GM18507 (cell line): ENCODE measurements at regions not wholly inside any gene's neighbourhood (a gene's known extent, or its start where the extent isn't known, plus 50 kb on each side); places are given as distances from the start of the nearest gene placed in this dataset.
"Not testable (repeated sequence)": the region's sequence is repeated elsewhere in the genome, so short reads cannot be mapped to it uniquely, and the experiment has no call there.

Source experiments
- DNase-seq: peaks from one replicate; pipeline ENCODE4 v3.0.0; 2011; ENCODE audit warnings: low read depth; ENCODE audit not compliant: insufficient read length; ENCODE audit errors: extremely low spot score
- FAIRE-seq: peaks from 2 replicates; lab custom pipeline; 2011; peaks lifted over from hg19 to GRCh38; lab: Jason Lieb, UNC

DNA sequence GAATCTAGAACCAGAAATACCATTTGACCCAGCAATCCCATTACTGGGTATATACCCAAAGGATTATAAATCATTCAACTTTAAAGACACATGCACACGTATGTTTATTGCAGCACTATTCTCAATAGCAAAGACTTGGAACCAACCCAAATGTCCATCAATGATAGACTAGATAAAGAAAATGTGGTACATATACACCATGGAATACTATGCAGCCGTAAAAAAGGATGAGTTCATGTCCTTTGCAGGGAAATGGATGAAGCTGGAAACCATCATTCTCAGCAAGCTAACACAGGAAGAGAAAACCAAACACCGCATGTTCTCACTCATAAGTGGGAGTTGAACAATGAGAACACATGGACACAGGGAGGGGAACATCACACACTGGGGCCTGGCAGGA lies 154.0 kb upstream of the PTGFR start:
- DNase-seq, FAIRE-seq: not testable (repeated sequence)

DNA sequence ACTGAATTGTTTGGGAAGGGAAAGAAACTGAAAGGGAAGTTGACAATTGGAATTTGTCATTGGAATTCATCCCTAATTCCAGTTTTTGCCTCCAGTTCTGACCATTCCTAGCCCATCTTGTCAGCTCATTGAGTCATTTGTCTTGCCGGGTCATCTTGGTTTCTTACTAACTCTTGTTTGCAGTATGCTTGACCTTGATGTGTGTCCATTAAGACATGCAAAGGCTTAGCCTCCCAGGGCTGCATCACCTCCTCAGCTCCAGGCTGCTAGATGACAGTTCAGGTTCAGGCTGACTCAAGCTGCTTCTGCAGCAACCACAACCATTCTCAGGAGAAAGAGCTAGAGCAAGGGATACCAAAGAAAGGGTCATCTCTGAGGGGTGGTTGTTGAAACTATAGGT lies 151.3 kb upstream of the PTGFR start:
- DNase-seq (no peak), FAIRE-seq (no peak)

DNA sequence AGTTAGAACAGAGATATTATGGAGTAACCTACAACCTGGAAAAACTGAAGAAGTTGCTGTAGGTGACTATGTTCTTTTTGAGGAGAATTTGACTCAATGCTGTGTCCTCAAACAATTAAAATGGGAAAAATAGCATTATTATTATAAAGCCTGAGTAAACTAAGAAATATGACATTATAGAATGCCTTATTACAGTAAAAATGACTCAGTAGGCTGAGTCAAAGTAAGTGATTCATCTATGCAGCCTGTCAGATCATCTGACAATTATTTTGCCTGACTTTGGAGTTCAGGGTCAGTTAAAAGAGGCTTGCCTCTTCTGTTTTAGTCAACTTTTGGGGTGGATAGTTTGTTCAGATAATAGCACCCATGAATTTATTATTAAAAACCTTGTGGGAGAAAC lies 150.8 kb upstream of the PTGFR start:
- FAIRE-seq (no peak), DNase-seq (no peak)

DNA sequence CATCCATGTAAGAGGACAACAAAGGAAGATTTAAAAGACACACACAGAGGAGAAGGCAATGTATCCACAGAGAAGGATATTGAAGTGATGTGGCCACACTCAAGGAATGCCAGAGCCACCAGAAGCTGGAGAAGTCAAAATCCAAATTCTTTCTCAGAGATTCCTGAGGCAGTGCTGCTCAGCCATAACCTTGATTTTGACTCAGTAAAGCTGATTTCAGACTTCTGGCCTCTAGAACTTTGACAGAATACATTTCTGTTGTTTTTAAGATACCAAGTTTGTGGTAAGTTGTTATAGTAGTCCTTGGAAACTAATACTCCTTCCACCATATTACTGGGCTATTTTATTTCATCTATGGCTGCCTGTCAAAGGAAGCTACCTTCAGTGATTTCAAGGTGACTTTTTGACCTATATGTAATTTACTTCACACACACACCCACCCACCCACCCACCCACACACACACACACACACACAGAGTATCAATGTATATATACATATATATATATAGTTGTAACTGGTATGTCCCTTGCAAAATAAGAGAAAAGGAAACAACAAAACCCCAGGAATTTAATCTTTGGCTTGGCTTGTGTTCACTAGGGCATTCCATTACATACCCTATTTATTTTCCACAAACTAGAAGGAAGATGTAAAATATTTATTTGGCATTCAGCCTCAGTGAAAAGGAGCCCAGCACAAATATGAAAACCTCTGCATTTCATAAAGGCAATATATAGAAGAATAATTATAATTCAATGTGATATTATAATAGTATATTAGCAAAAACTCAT lies 142.1 kb upstream of the PTGFR start:
- DNase-seq (no peak), FAIRE-seq (no peak)

DNA sequence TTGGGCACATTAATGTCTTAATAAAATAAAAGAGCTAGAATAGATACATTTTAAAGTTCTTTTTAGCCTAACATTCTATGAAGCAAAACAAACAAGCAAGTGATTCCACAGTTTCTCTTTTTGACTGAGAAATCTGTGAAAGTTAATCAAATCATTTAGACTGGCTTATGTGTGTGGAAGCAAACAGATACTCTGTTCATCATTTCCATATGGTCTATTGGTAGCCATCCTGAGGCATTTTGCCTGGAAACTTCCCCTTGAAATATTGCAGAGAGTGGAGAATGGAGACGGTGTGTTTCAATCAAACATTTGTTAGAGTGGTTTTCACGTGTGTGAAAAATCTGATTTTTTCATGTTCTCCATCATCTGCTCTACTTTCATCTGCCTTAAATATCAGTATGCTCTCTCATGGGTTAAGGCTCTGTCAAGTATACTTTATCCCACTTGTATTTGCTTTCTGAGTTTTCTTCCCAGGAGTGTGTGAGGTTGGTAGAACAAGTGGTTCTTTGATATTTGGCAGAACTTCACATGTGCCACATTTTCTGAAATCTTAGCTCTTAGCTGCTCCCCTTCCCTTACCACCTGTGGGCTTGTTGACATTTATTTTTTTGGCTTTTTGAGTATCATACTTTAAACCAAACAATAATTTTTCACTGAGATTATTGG lies 139.1 kb upstream of the PTGFR start:
- FAIRE-seq = no peak

DNA sequence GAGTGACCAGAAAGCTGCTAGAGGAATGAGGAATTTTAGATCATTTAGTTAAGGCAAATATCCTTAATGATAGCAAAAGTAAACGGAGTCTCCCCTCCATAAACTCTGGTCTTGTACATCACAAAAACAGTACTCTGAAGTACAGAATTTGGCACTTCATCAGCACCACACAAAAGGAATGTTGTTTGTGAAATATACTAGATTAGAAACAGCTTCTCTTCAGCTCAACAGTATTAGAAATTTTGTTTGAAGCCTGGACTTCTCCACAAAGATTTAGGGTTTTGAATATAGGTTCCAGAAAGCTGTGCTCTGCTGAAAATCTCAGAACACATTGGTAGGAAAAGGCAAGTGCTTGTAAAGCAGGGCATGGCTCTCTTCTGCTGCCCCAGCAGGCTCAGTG lies 135.1 kb upstream of the PTGFR start:
- DNase-seq (no peak), FAIRE-seq (no peak)

More for the DNA sequence above, 139.1 kb upstream of the PTGFR start:
- DNase-seq = no peak

DNA sequence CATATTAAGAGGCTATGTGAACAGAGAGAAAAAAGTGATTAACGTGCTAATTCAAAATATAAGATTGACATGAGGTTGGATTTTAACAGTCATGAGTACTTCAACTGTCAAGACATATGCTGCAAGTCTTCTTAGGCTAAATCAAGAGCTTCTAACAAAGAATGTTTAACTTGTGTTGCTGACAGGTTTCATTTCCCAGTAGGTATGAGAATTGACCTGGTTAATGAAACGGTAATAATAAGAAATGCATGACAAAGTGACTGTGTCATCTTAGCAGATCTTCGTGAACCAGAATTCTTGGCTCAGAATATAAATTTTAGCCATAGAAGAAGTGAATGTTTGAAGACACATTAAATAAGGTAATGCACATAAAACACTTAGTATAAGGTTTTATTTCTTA lies 132.6 kb upstream of the PTGFR start:
- FAIRE-seq (no peak), DNase-seq (no peak)

DNA sequence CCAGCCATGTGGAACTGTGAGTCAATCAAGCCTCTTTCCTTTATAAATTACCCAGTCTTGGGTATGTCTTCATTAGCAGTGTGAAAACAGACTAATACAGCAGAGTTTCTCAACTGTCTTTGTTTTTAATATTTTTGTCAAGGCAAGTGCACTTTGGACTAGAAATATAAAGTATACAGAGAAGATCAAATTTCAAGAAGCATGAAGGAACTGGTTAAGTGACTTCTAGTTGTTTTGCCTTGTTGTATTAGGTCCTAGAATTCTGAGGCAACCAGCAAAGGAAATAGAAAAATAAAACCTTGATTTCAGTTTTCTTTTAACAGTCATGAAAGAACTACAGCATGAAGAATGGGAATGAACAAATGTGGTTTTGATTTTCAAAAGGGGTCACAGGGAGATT lies 131.1 kb upstream of the PTGFR start:
- no peak for DNase-seq
- FAIRE-seq = no peak

DNA sequence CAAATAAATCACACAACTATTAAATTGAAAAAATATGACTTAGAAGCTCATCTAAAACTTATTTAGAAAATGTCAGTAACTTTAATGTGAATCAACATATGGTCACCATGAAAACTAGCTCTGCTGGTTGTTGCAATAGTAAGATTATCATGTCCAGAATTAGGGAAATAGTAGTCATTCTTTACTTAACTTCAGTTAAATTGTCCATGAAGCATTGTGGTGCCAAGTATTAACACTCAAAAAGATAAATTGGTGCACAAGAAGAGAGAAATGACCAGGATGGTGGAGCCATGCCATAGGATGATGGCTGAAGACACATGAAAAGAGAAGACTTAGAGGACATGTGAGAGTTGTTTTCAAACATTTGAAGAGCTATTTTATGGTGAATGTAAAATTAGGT lies 130.2 kb upstream of the PTGFR start:
- FAIRE-seq (no peak), DNase-seq (no peak)

DNA sequence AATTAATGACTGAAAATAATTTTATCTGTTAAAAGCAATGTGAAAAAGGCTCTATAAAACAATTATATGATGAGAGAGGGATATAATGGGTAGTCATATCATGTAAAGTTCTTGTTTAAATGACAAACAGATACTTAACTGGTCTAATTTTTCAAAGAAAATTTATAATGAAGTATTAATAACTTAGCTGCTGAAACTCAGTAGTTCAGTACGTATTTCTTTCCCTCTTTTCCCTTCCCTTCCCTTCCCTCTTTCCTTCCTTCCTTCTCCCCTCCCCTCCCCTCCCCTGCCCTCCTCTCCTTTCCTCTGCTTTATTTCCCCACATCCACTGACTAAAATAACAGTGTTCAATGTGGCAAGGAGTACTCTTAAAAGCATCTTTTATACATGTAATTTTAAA lies 123.1 kb upstream of the PTGFR start:
- no peak for FAIRE-seq
- DNase-seq = no peak

DNA sequence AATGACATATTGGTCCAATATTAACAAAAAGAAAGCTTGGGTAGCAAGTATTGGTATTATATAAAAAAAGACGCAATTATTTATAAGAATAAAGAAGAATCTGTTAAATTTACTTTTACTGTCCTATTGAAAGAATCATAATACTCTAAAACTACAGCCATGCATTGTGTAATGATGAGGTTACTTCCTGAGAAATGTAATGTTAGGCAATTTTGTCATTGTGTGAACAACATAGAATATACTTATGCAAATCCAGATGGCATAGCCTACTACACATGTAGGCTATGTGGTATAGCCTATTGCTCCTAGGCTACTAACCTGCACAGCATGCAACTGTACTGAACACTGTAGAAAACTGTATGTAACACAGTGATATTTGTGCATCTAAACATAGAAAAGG lies 121.2 kb upstream of the PTGFR start:
- FAIRE-seq (no peak), DNase-seq (no peak)

DNA sequence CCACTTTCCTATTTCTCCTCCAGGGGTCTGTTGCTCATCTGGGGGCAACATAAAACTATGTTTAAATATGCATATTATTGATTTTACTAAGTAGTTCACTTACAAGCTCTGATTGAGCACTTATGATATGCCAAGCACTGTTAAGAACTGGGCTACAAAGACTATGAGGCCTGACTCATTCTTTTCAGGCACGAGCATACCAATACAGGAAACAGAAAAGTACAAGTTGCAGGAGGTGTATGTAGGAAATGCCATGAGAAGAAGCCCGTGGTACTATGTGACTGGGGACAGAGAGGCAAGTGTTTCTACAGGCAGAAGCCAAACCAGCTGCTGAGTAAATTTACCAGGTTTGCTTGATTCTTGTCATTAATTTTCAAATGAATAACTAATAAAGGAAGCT lies 120.4 kb upstream of the PTGFR start:
- FAIRE-seq = peak; percentile 54
- DNase-seq = no peak

DNA sequence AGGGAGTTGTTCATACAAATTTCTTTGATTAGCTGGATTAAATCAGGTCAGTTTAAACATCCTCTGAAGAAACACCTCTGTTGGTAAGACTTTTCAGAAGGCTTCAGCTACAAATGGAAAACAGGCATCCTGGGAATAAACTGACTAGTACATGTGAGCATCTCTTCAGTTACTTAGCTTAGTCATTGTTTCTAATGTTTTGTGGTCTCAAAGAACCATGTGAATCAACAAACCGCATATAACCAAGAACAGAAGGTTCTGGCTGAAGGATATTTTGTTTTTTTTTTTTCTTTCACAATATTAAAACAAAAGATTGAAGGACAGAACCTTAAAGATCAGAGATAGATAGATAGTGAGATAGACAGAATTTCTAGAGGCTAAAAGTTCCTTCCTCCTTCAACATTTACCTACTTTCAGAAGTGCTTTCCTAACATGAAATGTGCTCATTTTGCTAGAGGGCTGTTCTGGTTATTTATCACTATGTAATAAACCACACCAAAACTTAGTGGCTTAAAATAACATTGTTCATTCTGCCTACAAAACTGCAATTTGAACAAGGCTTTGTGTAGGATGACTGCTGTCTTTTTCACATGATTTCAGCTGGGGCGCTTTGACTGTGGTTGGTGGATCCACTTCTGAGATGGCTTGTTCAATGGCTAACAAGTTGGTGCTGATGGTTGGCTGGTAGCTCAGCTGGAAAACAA lies 119.8 kb upstream of the PTGFR start:
- FAIRE-seq = peak; percentile 67
- DNase-seq = no peak

DNA sequence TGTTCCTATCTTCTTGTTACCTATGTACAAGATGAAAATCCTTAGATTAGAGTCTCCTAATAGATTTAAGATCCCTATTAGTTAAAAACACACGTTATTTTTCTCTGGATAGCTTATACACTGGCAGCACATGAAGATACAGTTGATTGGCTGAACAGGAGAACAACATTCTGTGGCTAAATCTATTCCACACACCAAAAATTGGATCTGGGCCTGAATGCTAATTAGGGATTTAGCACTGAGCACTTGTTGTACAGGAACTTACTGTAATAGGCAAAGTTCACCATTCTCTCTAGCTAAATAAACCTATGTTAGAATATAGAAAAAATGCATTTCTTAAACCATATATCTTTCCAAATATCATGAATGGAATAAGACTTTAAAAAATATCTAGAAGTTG lies 117.1 kb upstream of the PTGFR start:
- no peak for FAIRE-seq
- DNase-seq = no peak

DNA sequence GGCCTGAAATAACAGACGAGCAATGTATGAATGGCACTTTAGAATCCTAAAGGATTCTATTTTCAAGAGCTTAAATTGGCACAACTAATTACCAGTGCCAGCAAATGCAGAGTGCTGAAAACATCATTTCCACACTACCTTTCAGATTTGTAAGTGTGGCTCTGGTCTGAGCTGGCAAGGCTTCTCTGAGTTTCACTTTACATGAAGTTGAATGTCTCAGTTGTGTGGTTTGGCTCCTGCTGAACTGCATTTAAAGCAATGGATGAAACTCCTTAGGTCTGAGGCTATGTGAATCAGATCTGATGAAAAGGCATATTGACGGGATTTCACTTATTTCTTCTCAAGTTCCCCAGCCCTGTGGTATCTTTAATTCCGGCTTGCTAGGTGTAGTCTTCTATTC lies 114.8 kb upstream of the PTGFR start:
- DNase-seq (no peak), FAIRE-seq (peak; percentile 39)

DNA sequence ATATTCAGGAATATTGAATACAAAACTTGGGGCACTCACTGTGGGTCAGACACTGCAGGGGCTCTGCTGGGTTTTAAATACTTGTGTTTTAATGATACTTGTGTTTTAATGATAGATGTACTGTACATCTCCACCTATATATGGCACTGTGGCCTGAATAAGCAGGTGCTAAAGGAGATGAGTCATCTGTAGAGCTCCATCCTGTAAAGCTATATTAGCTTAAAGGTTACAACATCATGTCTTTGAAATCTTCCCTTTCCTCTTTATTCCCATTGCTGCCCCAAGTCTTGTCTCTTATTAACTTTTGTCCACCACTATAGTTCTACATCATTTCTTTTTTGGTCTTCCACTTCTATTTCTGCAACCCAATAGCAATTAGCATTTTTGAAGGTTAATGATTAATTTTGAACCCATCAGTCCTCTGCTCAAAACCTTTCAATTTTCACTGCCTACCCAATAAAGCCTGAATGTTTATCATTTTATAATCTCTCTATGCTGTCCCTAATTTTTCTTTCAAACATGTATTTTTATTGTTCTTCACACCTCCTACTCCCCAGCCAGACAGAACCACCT lies 113.3 kb upstream of the PTGFR start:
- FAIRE-seq = peak; percentile 63

DNA sequence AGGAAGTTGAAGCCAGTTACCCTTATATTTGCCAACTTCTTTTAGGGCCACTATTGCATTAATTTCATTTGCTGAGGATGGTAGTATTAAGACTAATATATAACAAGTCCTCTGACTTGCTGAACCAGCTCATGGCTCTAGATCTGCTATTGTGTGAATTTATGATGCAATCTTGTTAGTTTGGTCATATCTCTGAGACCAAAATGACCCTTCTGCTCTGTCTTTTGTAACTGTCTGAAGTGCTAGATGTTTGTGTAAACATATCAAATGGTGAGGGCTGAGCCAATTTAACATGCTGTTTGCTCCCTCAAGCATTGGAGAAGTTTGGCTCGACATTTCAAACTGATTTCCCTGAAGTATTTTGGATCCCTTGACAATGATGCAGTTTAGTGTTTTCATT lies 106.9 kb upstream of the PTGFR start:
- DNase-seq = no peak
- no peak for FAIRE-seq

More for the DNA sequence above, 113.3 kb upstream of the PTGFR start:
- DNase-seq = no peak

DNA sequence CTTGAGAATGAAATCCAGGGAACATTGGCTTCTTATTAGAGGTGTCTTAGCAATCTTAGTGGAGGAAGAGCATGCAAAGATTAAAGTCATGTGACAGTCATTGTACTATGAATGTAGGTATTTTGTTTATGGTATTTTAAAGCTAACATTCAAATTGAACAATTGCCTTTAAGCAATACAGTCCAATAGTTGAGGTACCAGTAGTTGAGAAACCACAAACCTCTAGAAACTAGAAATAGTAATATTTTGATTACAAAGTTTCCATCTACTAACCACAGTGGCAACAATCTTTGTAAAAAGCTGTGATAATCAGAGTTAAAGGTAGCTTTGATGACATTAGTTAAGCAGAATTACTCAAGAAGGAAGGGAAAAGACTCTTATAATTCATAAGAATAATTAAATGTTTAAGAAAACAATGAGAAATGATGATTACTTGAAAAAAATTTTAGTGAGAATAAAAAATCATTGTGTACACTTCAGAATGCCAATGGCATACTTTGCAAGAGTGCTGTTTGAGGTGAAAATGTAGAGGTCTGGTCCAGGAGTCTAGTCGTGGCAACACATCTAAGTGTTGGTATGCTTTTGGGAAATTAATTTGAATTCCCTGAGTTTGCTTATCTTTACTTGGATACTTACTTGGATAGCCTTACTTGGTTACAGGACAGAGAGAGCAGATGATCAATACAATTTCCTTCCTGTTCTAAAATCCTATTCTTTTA lies 104.9 kb upstream of the PTGFR start:
- DNase-seq (no peak), FAIRE-seq (no peak)

DNA sequence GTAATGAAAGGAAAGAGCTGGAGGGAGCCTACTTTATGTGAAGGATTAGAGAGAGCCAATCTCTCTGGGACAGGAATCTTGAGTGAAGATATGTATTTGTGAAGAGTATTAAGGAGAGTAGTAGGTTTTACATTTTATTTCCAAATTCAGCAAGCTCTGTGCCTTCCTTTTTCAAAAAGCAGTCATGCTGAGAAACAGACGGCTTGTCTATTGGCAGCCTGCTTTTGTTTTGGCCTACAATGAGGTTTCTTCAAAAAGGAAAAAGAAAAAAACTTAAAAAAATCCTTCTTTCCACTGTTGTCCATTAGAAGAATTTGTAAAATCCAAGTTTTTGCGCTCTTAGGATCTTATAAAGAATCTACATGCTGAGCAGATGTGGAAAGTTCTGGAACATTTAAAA lies 103.6 kb upstream of the PTGFR start:
- no peak for FAIRE-seq
- DNase-seq = no peak

DNA sequence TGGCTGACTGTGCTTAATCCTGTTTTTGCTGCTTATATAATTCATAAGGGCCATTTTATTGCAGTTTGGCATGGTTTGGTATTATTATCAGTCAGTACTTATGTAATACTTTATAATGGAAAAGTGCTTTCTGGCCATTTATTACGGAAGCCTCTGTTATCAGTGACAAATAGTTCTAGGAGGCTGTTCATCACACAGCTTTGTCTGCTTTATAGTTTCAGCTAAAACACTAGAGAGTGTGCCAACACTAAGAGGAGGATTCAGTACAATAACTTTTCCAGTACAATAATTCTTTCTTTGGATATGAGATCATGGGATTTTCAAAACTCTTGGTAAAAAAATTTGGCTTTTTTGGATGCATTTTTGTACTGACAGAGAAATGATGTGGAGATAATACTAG lies 102.9 kb upstream of the PTGFR start:
- DNase-seq = no peak
- no peak for FAIRE-seq
